Endothelial cell of umbilical vein (primary cell): ENCODE measurements at regions not wholly inside any gene's neighbourhood (a gene's known extent, or its start where the extent isn't known, plus 50 kb on each side); places are given as distances from the start of the nearest gene placed in this dataset.
"Not testable (repeated sequence)": the region's sequence is repeated elsewhere in the genome, so short reads cannot be mapped to it uniquely, and the experiment has no call there.

Source experiments
- BruUV-seq: library from RNA; stranded (reverse); fragments of 400-500 nt; replicated peaks from 2 replicates; lab custom pipeline; 2021; lab: Mats Ljungman, UMichigan
- CTCF ChIA-PET: fragments of 300-600, 350-600 bp; sonication (Branson Sonifier 250); formaldehyde crosslinking; loops from one replicate; lab custom pipeline; 2021; ENCODE audit warnings: antibody characterized with exemption, inconsistent platforms; lab: Charles Lee
- POLR2A ChIA-PET: fragments of 300-600, 350-600 bp; sonication (Branson Sonifier 250); formaldehyde crosslinking; loops from one replicate; lab custom pipeline; 2021; ENCODE audit warnings: antibody characterized with exemption, inconsistent platforms; lab: Charles Lee
- DNase-seq: peaks from one replicate; pipeline ENCODE4 v3.0.0-alpha.2; 2011; ENCODE audit warnings: low read depth, low spot score
- FAIRE-seq: peaks from 2 replicates; lab custom pipeline; 2011; peaks lifted over from hg19 to GRCh38; lab: Jason Lieb, UNC
- H2AFZ ChIP-seq: 2 replicates; pipeline ENCODE4 v1.6.0; 2012; ENCODE audit warnings: low read depth, low read length, control low read depth, inconsistent platforms
- H3K27ac ChIP-seq: 2 replicates; pipeline ENCODE4 v1.5.1; 2011; ENCODE audit warnings: low read depth, mild to moderate bottlenecking, control low read depth, low read length, moderate library complexity; ENCODE audit not compliant: insufficient read depth
- H3K27me3 ChIP-seq, 2 experiments: 2 replicates each; pipeline versions ENCODE4 v1.6.0 to v1.6.1; 2011; ENCODE audit warnings: low read length in 2 of 2, mixed read lengths in 1 of 2; ENCODE audit not compliant: control insufficient read depth in 2 of 2, insufficient read depth in 2 of 2
- H3K36me3 ChIP-seq, 2 experiments: 2 replicates in 1 of 2; 3 replicates in 1 of 2; pipeline ENCODE4 v1.5.1; 2011; ENCODE audit warnings: low read length in 2 of 2, mild to moderate bottlenecking in 1 of 2, moderate library complexity in 1 of 2; ENCODE audit not compliant: control insufficient read depth in 2 of 2, insufficient read depth in 2 of 2; ENCODE audit errors: extremely low read depth in 1 of 2
- H3K4me1 ChIP-seq: 3 replicates; pipeline ENCODE4 v1.5.1; 2011; ENCODE audit warnings: mild to moderate bottlenecking, low read length; ENCODE audit not compliant: control insufficient read depth, insufficient read depth; ENCODE audit errors: extremely low read depth
- H3K4me2 ChIP-seq: 2 replicates; pipeline ENCODE4 v1.6.1; 2011; ENCODE audit warnings: low read length, control low read depth, mixed read lengths; ENCODE audit not compliant: insufficient read depth
- H3K4me3 ChIP-seq, 3 experiments: fragments of 200-600 bp in 1 of 3; sonication (generic), shearing (Covaris generic) in 1 of 3; replicated peaks in 1 of 3; 2 replicates each; pipeline ENCODE4 v1.5.1; 2011 to 2016; ENCODE audit warnings: control low read depth in 3 of 3, low read length in 3 of 3, mild to moderate bottlenecking in 2 of 3, inconsistent platforms in 1 of 3, low read depth in 1 of 3, moderate library complexity in 1 of 3; ENCODE audit not compliant: insufficient read depth in 1 of 3
- H3K79me2 ChIP-seq: 2 replicates; pipeline ENCODE4 v1.6.0; 2012; ENCODE audit warnings: low read length, inconsistent platforms; ENCODE audit not compliant: control insufficient read depth, insufficient read depth
- H3K9ac ChIP-seq: replicated peaks from 2 replicates; pipeline ENCODE3; 2011; ENCODE audit warnings: low read length, control low read depth; ENCODE audit not compliant: insufficient read depth; ENCODE audit errors: extremely low read depth
- H3K9me1 ChIP-seq: replicated peaks from 3 replicates; pipeline ENCODE4 v1.6.0; 2011; ENCODE audit warnings: mild to moderate bottlenecking, low read length; ENCODE audit not compliant: control insufficient read depth, insufficient read depth; ENCODE audit errors: extremely low read depth
- H3K9me3 ChIP-seq: replicated peaks from 2 replicates; pipeline ENCODE4 v1.5.1; 2012; ENCODE audit warnings: low read length, inconsistent platforms; ENCODE audit not compliant: control insufficient read depth, insufficient read depth
- H4K20me1 ChIP-seq: replicated peaks from 2 replicates; pipeline ENCODE3; 2011; ENCODE audit warnings: mild to moderate bottlenecking, low read length; ENCODE audit not compliant: control insufficient read depth, insufficient read depth; ENCODE audit errors: extremely low read depth
- CTCF ChIP-seq, 2 donors: IDR thresholded peaks; 1 replicate in 1 of 2; 2 replicates in 1 of 2; pipeline ENCODE4 v1.5.1; 2011; ENCODE audit warnings: low read length in 2 of 2, mild to moderate bottlenecking in 2 of 2, moderate library complexity in 2 of 2, control low read depth in 1 of 2, inconsistent platforms in 1 of 2, low read depth in 1 of 2; ENCODE audit not compliant: insufficient read depth in 1 of 2; ENCODE audit errors: extremely low read depth in 1 of 2
- EZH2 ChIP-seq: IDR thresholded peaks from 2 replicates; pipeline ENCODE4 v1.6.1; 2012; ENCODE audit warnings: borderline replicate concordance, low read depth, mild to moderate bottlenecking, moderate library complexity, low read length, inconsistent platforms; ENCODE audit not compliant: severe bottlenecking
- FOS ChIP-seq: IDR thresholded peaks from 2 replicates; pipeline ENCODE4 v1.6.1; 2011; ENCODE audit warnings: mild to moderate bottlenecking, low read length, moderate library complexity, borderline replicate concordance; ENCODE audit not compliant: insufficient read depth
- GATA2 ChIP-seq: IDR thresholded peaks from 2 replicates; pipeline ENCODE4 v1.7.0; 2011; ENCODE audit warnings: low read depth, mild to moderate bottlenecking, moderate library complexity, mixed read lengths, low read length; ENCODE audit not compliant: insufficient read length, insufficient read depth
- JUN ChIP-seq: IDR thresholded peaks from 2 replicates; pipeline ENCODE4 v1.6.1; 2011; ENCODE audit warnings: borderline replicate concordance, low read depth; ENCODE audit not compliant: insufficient read length, insufficient read depth
- MAX ChIP-seq: IDR thresholded peaks from 2 replicates; pipeline ENCODE4 v1.6.1; 2011; ENCODE audit not compliant: insufficient read depth, insufficient read length
- MYC ChIP-seq: IDR thresholded peaks from one replicate; pipeline ENCODE4 v1.6.1; 2011; ENCODE audit warnings: mild to moderate bottlenecking, low read depth, low read length
- POLR2A ChIP-seq: IDR thresholded peaks from 2 replicates; pipeline ENCODE4 v1.6.1; 2012; ENCODE audit warnings: low read depth, mild to moderate bottlenecking, control low read depth, low read length
- POLR2AphosphoS5 ChIP-seq: IDR thresholded peaks from 2 replicates; pipeline ENCODE4 v1.6.1; 2012; ENCODE audit warnings: low read depth, mild to moderate bottlenecking, control low read depth, low read length, moderate library complexity; ENCODE audit not compliant: insufficient read depth
- dilution Hi-C: fragments of 300-500 bp; cut with MboI; formaldehyde crosslinking; loops from one replicate; pipeline ENCODE4 v1.15.0; 2019; ENCODE audit warnings: low sequenced_read_pairs; ENCODE audit not compliant: extremely low pct_ligation_motif_present
- intact Hi-C: fragments of 100-400 bp; cut with micrococcal nuclease; formaldehyde crosslinking; loops from one replicate; pipeline ENCODE4 v1.10.0; 2022

DNA sequence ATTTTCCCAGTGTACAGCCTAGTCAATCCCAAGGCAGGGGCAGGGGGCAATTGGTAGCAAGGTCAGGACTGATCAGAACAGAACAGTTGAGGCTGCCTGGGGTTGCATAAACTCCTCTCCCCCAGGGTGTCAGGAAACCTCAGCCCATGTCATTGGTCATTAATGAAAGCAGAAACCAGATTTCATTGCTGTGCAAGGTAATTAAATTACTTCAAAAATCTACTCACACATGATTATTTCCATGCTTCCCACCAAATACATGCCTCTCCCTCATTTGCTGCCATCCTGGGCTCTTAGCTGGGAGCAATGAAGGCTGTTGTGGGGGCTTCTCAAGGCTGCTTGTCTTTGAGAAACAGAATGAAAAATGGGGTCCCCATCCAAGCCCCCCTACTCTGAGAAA lies 124.2 kb downstream of the PHETA1 start:
- no TSS peak for BruUV-seq
- H3K79me2 ChIP-seq: no peaks in the 10 kb centered on the region
- intact Hi-C loops: no loop called here
- no peaks in the 10 kb centered on the region for H4K20me1 ChIP-seq
- no peaks in the 10 kb centered on the region for H3K9me3 ChIP-seq
- H3K4me1 ChIP-seq: no peaks in the 10 kb centered on the region
- POLR2A ChIA-PET: no interaction called here
- H3K4me2 ChIP-seq: no peak overlapping the region
- no peak for FAIRE-seq
- H3K9me1 ChIP-seq: no peaks in the 10 kb centered on the region
- no peak for DNase-seq
- CTCF ChIA-PET: no interaction called here
- H3K9ac ChIP-seq: no peak overlapping the region
- H3K4me3 ChIP-seq: no peak overlapping the region
- H2AFZ ChIP-seq: no peak overlapping the region
- dilution Hi-C loops: no loop called here
- TF ChIP-seq POLR2A: no peak
- no peak for TF ChIP-seq GATA2
- no peak for TF ChIP-seq POLR2AphosphoS5
- no peak for TF ChIP-seq CTCF (IDR thresholded peaks at IDR 0.05; ENCODE audit: extremely low read depth in 1 of 2, insufficient read depth in 1 of 2, low read depth in 1 of 2, low read length in 2 of 2)
- TF ChIP-seq MYC: no peak
- no peak for TF ChIP-seq MAX
- TF ChIP-seq JUN: no peak
- TF ChIP-seq EZH2: no peak
- no peak for TF ChIP-seq FOS
- H3K27ac ChIP-seq: no peak overlapping the region
- no peaks in the 10 kb centered on the region for H3K27me3 ChIP-seq
- H3K36me3 ChIP-seq: no peaks in the 10 kb centered on the region

DNA sequence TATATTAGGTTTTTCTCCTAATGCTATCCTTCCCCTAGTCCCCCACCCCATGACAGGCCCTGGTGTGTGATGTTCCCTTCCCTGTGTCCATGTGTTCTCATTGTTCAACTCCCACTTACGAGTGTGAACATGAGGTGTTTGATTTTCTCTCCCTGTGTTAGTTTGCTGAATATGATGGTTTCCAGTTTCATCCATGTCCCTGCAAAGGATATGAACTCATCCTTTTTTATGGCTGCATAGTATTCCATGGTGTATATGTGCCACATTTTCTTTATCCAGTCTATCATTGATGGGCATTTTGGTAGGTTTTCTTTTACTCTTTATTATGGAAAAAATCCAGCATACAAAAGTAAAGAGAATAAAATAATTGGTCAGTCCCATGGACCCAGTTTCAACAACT lies 126.1 kb downstream of the PHETA1 start:
- H3K27me3 ChIP-seq, DNase-seq, H3K9me1 ChIP-seq, H3K4me2 ChIP-seq, H3K4me1 ChIP-seq, FAIRE-seq, POLR2A ChIA-PET, intact Hi-C loops, H3K27ac ChIP-seq, H3K9me3 ChIP-seq, H3K4me3 ChIP-seq, H3K9ac ChIP-seq, BruUV-seq, H2AFZ ChIP-seq, H3K36me3 ChIP-seq, H3K79me2 ChIP-seq, dilution Hi-C loops, H4K20me1 ChIP-seq: not testable (repeated sequence)
- CTCF ChIA-PET: interaction anchor here (1.0 kb wide), 1 partner anchor 582 kb away, joined by 4 read pairs; no protein-coding TSS in a partner anchor
